ENCODE measurements at regions not wholly inside any gene's neighbourhood (a gene's known extent, or its start where the extent isn't known, plus 50 kb on each side); places are given as distances from the start of the nearest gene placed in this dataset.
"Not testable (repeated sequence)": the region's sequence is repeated elsewhere in the genome, so short reads cannot be mapped to it uniquely, and the experiment has no call there.

DNA sequence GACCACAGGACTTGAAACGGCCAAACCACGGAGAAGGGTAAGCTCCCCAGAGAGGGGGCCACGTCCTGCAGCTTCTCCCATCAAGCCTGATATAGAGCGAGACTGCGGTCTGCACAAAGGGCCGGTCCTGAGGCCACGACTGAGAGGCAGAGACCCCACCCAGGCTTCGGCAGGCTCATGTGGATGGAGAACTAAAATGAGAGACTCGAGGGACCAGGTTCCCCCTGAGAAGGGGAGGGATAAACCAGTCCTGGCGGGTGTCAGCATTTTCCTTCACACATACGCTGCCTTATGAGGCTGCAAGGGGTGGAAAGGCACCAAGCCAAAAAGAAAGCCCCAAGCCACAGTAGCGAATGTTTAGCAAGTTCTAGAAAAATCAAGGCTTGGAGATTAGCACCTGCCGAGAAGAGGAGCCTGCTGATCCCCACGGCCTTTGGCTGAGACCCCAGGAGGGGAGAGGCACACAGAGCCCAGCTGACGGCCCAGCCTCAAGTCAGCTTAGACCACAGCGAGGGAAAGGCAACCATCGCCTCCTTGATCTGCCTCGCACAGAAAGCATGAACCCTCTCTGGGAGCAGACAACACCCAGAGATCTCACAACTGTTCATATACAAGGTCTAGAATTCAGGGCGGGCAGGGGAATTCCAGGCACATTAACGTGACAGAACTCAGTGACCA lies 92.6 kb upstream of the RNF32 start:
- no peak for DNase-seq (ENCODE audit: low spot score)

- DNase-seq (ENCODE audit: low spot score), result no peak
Measured at GRCh38 chr7:156545979-156546378, 94.6 kb upstream of the RNF32 start.

GRCh38 chr7:156544919-156545715 lies 95.5 kb upstream of the RNF32 start:
- DNase-seq (ENCODE audit: low spot score), result no peak

GRCh38 chr7:156543699-156544598 lies 96.6 kb upstream of the RNF32 start:
- DNase-seq (ENCODE audit: low spot score), result no peak

- DNase-seq (ENCODE audit: low spot score), result no peak
Measured at GRCh38 chr7:156540619-156541165, 99.9 kb upstream of the RNF32 start.

DNA sequence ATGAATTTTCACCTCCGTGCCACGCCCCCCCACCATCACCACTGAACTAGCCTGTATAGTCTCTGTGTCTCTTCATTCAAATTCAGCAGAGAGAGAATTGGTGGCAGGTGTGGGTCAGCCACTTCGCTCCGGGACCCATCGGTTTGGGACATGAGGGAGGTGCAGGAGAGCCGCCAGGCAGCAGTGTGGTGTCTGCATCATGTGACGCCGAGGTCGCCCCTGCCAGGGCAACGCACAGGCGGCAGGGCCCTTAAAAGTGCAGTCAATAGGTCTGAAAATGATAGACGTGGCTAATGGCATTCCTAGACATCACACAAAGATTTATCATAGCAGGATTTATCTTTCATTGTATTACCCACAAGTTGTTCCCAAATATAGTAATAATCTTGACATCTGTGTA lies 100.6 kb upstream of the RNF32 start:
- DNase-seq (ENCODE audit: low spot score), result no peak

DNA sequence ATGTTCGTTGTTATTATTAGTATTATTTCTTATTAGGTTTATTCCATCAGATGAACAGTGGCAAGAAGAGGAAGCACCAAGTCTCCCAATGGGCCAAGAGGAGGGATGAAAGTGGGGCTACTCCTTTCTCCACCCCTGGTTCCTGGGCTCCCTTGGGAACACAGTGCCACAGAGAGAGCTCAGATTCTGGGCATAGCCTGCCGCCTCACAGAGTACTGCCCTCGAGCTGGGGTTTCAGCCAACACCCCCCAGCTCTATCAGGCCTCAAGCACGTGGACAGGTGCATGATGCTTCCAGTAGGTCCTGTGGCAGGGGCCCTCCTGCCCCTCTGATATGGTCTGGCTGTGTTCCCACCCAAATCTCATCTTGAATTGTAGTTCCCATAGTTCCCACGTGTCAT lies 103.6 kb upstream of the RNF32 start:
- no peak for DNase-seq (ENCODE audit: low spot score)

DNA sequence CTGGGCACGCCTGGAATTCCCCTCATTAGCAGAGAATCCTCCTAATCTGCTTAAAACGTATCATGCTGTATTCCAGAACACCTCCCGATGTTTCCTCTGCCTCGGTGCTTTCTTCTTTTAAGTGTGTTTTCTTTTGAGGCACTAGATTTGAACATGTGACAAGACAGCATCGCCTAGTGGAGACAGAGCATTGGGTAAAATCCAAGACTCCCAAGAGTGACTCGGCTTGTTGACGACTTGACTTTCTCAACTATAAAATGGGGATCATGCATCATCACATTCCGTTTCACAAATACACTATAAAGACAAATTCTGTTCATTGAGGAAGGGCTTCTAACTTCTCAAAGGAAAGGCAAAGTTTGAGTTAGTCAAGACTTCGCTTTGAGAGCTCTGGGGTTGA lies 105.6 kb upstream of the RNF32 start:
- DNase-seq (ENCODE audit: low spot score), result no peak

DNA sequence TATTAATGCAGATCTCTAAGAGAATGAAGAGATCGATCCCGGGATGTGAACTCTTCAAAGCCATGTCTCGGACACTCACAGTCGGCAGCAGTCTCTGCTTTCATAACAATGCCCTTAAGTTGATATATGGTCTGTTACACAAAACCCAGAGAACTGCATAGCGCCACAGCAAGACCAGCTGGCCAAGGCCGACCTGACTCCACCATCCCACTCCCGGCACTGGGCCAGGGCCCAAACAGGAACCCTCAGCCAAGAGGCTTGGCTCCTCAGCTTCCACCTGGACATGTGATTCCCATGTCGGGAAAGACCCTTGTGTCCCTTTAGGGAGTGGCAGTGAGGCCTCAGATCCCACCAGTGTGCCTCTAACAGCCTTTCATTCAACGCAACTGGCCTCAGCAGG lies 106.6 kb upstream of the RNF32 start:
- DNase-seq (ENCODE audit: low spot score), result no peak

DNA sequence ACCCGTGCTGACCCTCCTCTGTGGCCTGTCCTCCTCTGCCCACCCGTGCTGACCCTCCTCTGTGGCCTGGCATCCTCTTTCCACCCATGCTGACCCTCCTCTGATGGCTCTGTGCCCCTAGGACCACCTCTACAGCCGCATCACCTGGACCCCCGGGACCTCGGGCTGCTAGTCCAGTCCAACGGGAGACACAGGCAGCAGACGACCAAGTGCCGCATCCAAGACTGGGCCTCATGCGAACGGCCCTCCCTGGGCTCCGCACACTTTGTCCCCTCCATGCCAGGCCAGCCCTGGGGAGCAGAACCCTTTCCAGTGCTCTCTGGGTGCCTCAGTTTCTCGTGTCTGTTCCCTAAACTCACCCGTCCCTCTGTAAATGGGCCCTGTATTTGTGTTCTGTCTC lies 107.2 kb upstream of the RNF32 start:
- DNase-seq (ENCODE audit: low spot score), result no peak

GRCh38 chr7:156532016-156532602 lies 108.5 kb upstream of the RNF32 start:
- no peak for DNase-seq (ENCODE audit: low spot score)

DNA sequence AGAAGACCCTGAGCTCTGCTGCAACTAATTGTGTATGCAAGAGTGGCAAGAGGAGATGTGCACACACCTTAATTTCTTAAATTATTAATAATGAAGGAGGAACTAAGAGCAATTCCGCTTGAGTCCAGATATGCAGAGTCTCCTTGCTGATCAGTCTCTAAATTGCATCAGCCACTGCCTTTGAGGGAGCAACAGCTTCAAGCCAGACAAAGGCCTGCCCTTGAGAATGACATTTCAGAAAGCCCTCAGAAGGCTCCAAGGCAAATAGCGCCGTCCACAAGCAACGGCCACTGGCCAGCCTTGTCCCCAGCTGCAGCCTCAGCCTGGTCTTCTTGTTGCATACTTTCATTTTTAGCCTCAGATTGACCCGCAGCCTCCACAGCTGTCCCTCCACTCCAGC lies 110.6 kb upstream of the RNF32 start:
- DNase-seq (ENCODE audit: low spot score), result no peak

GRCh38 chr7:156527458-156527890 lies 113.1 kb upstream of the RNF32 start:
- no peak for DNase-seq (ENCODE audit: low spot score)

- DNase-seq (ENCODE audit: low spot score), result no peak
Measured at GRCh38 chr7:156524818-156525597, 115.6 kb upstream of the RNF32 start.

DNA sequence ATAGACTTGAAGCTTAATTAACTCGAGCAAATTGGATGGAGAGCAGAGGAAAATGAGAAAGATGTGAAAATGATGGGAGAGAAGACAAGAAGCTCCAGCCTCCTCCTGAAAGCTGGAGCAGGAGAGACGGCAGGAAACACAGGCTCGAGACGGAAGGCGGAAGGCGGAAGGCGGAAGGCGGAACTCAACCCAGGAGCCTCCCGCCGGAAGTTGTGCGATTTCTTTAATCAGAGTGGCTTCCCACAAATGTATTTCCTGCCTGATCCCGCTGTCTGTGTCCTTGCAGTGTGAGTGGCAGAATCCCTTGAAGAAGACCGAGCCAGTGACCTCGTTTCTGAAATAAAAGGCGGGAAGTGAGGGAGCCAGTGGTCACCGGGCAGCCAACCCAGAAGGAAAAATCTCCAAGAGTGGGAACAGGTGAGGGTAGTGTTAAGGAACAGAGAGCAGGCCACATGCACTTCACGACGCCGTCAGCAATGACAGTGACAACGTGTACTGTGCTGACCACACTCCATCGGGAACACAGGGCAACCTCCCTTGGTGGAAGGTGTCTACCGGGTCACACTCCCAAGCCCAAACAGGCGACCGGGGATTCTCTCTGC lies 117.0 kb upstream of the RNF32 start:
- DNase-seq (ENCODE audit: low spot score), result no peak

- no peak for DNase-seq (ENCODE audit: low spot score)
Measured at GRCh38 chr7:156522801-156523200, 117.8 kb upstream of the RNF32 start.

- no peak for DNase-seq (ENCODE audit: low spot score)
Measured at GRCh38 chr7:156519070-156519469, 121.5 kb upstream of the RNF32 start.

- DNase-seq (ENCODE audit: low spot score), result no peak
Measured at GRCh38 chr7:156518466-156518865, 122.1 kb upstream of the RNF32 start.

GRCh38 chr7:156517858-156518257 lies 122.7 kb upstream of the RNF32 start:
- DNase-seq (ENCODE audit: low spot score), result not testable (repeated sequence)

- no peak for DNase-seq (ENCODE audit: low spot score)
Measured at GRCh38 chr7:156516791-156517378, 123.7 kb upstream of the RNF32 start.

Data from A172 (cell line).